Occipital lobe (tissue), 1 donor: ENCODE measurements at regions not wholly inside any gene's neighbourhood (a gene's known extent, or its start where the extent isn't known, plus 50 kb on each side); places are given as distances from the start of the nearest gene placed in this dataset.
"Not testable (repeated sequence)": the region's sequence is repeated elsewhere in the genome, so short reads cannot be mapped to it uniquely, and the experiment has no call there.

Source experiments
- DNase-seq: peaks from one replicate; lab custom pipeline; 2025; lab: John Stamatoyannopoulos, UW

DNA sequence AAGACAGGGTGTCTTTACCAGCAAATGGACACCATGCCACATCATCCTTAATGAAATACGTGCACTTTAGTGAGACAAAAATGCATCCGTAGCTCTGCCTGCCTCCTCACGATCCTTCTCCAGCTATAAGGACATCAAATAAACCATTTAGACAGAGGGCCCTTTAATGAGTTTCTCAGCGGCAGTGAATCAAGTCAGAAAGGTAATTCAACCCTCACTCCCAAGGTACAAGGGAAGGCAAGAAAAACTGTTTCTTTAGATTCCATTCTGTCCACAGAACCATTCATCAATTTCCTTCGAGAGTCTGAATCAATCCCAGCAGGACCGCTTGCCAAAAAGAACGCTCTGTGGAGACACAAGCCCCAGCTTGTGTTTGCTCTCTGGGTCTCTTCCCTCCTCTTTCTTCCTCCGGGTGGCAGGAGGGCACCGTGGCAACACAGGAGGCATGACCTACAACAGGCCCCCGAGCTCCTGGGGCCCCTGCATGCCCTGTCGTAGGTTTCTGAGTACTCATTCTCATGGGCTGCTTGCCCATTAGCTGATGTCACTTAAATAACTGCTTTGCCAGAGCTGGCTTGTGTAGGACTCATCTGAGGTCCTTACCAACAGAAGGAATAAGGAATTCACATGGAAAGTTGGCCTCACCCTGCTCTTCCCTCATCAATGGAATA is 297.8 kb upstream of the PRKCQ start:
- no peak for DNase-seq

DNA sequence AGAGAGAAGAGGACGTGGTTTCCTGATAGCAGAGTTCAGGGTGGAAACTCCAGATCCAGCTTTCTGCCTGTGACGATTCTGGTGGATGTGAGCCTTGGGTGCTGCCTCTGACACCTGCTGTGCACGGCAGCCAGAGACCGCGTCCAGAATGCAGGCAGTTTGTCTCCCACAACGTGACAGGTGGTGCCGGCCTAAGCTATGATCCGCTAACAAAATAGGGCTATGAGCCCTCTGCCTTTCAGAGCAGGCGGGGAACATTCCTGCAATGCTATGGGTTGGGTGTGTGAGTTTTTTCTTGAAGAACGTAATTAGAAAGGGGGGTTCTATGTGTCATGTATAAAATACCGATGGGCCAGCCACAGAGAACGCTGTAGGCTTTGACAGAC is 297.3 kb upstream of the PRKCQ start:
- no peak for DNase-seq

DNA sequence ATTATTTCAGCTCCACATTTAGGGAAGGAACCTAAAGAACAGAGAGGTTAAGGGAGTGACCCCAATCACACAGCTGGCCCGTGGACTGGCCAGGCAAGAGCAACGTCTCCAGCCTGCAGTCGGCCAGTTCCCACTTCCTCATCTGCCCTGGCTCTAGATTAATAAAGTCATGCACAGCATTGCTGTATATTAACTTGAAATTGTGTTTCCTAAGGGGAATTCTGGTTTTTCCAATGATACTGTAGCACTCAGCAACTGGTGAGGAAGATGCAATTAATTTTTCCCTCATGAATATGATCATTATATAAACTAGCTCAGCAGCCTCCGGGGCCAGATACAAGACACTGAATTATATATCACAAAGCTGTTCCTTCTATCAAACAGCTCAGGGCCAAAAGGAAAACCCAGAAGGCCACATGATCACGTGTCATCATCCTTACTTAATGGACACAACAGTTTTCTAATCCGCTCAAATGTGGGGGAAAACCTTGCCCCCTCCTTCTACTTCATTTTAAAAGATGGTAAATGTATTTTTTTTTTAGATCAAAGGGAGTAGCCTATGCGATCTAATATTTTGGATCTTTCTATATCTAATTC is 295.3 kb upstream of the PRKCQ start:
- no peak for DNase-seq

DNA sequence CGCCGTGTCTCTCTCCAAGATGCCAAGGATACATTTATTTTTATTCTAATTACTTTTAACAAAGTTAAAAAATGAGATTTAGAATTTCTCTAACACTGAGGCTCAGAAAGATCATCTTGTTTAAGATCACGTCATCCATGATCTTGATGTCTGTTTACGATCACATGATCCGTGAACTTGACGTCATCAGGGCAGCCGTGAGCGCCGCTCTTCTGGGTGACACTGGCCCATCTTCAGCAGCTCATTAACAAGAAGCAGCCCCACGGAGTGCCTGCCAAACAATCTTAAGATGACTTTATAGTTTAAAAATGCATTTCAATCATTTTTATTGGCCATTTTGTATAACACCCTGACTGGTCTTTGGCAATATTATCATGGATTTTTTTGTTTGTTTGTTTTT is 291.1 kb upstream of the PRKCQ start:
- DNase-seq, result no peak

DNA sequence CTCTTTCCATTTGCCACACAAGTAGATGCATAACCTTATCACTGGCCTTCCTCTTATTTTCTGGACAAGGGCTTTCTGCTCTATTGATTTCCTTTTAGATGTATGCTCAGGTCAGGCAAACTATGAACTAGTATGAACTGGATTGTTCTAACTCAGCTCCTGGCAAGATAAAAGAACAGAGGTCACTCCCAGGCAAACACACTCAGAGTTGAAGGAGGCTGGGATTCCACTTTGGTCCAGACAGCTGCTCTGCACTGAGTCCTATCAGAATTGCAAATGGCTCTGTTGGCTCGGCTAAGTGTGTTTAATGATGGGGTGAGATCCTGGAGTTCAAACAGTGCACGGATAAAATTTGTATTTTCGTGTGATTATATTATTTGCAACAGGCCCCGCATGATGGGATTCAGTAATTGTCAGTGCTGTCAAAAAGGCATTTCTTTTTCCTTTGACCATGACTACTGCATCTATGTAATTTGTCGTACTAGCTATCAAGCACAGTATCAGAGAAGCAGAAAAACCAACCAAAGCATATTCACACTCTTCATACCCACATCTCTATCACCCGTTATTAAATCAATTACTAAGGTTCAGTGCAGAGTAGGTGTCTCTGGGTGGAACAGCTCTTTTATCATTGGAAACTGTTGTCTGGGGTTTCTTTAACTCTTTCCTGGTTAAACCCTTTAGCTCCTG is 288.1 kb upstream of the PRKCQ start:
- DNase-seq, result no peak

DNA sequence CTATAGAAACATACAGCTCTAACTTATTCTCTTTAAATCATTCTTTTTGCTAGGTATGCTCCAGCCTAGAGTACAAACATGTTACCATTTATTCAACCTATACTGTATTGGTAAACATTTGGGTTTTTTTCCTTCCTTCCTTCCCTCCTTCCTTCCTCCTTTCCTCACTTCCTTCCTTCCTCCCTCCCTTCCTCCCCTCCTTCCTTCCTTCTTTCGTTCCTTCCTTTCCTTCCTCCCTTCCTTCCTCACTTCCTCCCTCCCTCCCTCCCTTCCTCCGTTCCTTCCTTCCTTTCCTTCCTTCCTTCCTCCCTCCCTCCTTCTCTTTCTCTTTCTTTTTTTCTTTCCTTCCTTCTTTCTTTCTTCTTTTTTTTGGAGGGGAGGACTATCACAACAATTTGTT is 286.7 kb upstream of the PRKCQ start:
- DNase-seq, result no peak

DNA sequence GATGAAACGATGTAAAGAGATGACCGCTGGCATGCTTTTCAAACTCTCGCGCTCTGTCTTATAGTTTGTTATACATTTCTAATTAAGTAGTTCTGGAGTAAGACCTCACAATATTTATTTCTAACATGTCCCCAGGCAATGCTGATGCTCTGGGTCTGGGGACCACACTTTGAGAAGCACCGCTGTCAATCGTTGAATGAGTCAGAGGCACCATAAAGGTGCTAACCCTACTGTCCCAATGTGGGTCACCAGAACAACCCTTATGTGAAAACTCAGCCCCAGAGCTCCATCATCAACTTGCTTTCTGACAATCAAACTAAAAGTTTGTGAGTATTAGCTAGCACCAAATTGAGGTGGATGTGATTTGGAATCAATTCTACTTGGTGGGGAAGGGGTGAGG is 284.1 kb upstream of the PRKCQ start:
- no peak for DNase-seq

DNA sequence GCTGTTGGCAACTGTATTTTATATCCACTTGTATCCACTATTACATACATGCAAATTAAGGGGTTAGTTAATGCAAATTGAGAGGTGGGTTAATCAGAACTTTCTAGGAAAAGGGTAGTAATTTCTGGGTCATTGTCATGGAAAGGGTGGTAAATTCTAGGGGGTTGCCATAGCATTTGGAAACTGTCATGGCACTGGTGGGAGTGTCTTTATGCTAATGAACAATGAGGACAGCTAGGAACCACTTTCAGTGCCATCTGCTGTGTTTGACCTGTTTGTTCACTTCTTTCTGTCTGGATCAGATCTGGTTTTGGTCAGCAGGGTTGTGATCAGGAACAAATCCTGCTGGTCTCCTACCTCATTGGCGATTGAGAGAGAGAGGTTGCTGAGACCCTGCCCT is 283.3 kb upstream of the PRKCQ start:
- DNase-seq, result no peak

DNA sequence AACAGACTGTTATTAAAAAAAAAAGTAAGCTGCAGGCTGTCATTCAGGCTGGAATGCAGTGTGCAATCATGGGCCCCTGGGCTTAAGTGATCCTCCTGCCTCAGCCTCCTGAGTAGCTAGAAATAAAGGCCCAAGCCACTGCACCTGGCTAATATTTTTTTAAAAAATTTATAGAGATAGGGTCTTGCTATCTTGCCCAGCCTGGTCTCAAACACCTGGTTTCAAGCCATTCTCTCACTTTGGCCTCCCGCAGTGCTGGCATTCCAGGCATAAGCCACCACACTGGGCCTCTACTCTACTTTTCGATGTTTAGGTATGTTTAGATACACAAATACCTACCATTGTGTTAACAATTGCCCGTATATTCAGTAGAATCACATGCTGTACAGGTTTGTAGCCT is 270.4 kb upstream of the PRKCQ start:
- no peak for DNase-seq

DNA sequence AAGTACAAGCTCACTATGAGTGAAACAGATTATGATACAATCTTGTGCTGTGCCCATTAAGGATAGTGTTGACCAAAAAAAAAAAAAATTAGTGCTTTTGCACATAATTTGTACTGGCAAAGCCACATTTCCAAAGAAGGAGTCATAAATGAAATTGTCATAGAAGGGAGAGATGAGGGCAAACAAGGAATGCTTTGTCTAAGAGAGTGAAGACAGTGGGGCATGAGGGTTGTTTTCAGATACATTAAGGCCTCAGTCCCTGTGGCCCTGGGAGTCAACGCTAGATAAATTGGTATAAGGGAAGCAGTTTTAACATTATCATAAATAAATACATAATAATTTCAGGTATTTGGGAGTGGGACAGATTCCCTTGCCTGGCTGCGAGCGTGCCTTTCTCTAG is 267.5 kb upstream of the PRKCQ start:
- DNase-seq, result no peak

DNA sequence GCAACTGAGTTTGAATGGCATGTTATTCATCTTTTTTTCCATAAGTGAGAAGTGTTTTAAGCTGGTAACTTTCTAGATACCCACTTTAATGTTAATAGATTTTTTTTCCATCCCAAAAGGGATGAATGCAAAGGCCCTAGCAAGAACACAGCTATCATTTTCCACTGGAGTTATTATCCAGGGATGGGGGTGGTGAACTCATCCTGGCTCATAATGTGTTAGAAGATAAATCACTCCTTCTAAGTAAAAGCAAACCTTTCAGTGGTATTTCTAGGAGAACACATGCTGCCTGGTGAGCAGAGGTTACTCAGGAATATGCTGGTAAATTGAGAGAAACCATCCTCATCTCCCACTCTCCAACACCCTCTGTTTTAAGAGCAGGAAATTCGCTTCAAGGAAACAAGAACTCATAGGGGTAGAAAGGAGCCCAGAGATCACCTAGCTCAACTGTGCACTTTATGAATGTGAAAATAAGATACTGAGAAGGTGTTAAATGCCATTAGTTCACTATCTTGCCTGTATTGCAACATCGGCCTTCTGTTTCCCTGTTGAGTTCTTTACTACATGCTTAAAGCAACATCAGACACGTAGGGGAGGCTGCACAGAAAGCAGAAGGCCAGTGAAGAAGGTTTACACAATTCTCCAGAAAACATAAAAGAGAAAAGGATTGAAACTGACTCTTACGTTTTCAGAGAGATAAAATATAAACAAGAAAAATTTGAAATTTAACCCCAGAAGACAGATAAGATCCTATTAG is 264.0 kb upstream of the PRKCQ start:
- DNase-seq, result no peak

DNA sequence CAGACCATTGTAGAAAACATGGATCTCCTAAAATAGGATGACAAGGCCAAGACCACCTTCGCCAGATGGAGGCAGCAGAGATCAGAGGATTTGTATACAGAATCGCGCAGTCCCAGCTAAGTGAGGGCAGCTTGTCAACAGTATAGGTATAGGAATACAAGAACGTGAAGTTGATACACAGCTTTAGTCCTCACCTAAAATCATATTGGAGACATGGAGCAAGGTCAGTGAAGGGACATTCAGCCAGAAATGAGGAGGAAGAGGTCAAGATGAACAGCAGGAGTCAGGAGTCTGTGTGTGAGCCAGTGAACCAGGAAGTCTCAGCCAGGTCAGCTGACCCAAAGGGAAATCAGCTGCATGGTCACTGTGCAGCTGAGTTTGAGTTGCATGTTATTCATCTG is 263.4 kb upstream of the PRKCQ start:
- DNase-seq, result no peak

DNA sequence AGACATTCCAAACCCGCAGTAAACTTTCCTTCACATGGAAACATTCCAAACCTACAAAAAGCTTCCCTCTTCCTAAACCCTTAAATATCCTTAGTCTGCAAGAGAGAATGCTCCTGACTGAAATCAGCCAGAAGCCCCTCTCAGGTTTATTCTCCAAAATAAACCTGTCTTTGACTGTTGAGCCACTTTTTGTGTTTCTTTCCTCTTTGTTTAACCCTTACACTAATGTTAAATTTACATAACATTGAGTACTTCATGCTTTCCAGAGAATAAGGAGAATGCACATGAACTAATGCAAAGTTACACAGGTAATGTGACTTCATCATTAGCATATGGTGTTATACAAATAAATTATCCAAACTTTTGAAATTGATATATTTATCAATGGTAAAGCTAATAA is 262.6 kb upstream of the PRKCQ start:
- DNase-seq, result no peak

DNA sequence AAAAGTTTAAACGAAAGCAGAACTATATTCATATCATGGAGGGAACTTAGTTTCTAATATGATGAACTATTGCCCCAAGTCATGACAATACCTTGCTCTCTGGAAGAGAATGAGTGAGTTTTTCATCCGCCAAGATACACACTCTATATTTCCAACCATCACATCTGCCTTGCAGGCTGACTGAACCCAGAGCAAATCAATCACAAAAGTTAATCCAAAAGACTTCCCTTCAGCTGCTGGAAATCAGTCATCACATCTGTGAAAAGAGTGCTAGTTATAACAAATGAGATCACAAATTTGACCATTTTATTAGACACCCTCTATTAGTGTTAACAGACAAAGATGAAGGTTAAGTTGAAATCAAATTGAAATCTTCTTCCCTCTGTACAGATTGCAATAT is 261.7 kb upstream of the PRKCQ start:
- DNase-seq, result no peak

DNA sequence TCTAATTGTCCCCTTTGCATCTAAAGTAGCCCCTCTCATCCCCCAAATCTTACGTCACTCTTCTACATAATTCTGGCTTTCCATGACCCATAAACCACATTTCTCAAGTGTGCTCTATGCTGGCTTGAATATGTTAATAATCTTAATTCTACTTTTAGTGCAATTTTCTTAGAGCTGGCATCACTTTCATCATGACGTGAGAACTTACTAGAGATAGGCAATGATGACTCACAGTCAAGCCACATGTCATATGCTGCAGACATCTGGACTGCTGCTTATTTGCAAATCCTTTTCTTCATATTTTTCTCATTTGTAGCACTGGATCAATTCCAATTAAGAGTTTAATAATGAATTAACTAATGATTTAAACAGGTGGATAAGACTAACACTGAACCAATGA is 260.7 kb upstream of the PRKCQ start:
- no peak for DNase-seq

DNA sequence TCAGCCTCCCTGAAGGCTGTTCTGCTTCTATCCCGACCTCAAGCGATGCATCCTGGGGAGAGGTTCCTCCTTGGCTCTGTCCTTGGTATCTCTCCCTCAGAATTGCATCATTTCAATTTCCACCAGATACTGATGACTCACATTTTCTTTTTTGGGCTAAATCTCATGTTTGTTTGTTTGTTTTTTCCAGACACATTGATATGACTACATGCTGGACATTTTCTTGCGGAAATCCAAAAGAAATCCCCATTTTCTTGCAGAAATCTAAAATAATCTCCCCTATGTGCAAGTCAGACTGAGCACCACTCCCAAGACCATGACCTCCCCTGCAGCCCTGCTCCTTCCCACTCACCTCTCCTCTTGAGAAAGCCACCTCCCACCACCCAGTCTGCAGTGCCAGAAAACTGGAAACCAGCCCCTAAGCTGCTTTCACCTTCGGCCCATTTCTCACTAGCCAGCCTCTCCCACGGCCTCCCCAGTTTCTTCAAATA is 260.2 kb upstream of the PRKCQ start:
- no peak for DNase-seq

DNA sequence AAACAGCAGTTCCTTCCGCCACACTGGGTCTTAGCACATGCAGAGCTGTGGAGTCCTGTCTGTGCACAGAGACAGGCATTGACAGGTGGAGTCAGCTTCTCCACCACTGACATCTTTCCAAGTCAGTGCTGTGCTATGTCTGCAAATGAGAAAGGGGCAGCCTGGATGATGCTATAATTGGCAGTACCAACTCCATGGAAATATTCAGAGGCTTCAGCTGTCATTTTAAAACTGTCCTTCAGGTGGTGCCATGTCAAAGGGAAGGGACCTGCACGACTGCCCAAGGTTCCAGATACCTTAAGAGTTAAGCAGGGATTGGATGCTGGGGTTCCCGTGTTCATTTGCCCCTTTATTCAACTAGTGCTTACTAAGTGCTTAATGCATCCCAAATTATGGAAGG is 258.0 kb upstream of the PRKCQ start:
- no peak for DNase-seq

DNA sequence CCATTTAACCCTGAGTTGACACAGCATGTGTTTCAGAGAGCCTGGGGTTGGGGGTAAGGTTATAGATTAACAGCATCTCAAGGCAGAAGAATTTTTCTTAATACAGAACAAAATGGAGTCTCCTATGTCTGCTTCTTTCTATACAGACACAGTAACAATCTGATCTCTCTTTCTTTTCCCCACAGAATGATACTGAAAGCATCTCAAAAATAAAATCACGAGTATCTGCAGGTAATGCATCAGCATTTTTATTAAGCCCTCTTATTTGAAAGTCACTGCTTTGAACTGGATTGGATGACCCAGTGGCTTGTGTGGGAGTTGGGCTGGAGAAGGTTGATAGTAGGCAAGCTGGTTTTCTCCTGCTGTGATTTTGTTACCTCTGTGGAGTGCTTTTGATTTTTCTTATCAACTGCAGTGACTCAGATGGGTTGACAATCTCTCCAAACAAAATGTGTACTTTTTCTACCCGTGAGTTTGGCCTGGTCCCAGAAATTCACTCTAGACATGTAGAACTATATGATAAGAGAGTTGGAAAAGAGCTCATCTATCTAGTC is 253.5 kb upstream of the PRKCQ start:
- no peak for DNase-seq

DNA sequence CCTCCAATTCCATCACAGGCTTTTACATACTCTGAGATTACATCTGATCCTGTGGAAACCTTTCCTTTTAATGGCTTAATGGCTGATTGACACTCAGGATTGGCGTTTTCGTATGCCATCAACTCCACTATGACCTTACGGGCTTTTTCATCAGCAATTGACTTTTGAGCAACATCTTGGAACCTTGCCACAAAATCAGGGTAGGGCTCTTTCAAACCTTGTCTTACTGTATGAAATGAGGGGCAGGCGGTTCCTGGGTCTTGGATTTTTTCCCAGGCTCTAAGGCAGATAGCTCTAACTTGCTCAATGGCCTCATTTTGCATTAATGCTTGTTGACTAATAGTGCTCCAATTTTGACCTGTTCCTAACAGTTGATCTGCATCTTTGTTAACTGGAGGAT is 250.9 kb upstream of the PRKCQ start:
- DNase-seq, result not testable (repeated sequence)

DNA sequence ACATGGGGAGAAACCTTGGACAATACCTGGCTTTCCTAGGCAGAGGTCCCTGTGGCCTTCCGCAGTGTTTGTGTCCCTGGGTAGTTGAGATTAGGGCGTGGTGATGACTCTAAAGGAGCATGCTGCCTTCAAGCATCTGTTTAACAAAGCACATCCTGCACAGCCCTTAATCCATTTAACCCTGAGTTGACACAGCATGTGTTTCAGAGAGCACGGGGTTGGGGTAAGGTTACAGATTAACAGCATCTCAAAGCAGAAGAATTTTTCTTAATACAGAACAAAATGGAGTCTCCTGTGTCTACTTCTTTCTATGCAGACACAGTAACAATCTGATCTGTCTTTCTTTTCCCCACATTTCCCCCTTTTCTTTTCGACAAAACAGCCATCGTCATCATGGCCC is 244.7 kb upstream of the PRKCQ start:
- not testable (repeated sequence) for DNase-seq

DNA sequence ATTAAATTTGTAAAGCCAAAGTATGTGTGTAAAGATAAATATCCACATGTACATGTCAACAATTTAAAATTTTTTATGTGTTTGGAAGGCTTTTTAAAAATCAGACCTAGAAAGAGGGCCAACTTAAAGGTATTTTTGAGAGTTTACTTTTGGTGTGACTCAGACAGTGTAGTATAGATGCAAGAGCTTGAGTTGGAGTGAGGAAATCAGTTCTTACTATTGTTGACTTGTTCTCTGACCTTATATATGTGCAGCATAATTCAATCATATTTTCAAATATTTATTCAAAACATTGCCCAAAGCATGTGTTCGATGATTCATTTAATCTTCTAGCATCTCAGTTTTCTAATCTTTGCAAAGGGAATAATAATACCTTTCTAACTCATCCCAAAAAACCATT is 243.7 kb upstream of the PRKCQ start:
- DNase-seq, result no peak

DNA sequence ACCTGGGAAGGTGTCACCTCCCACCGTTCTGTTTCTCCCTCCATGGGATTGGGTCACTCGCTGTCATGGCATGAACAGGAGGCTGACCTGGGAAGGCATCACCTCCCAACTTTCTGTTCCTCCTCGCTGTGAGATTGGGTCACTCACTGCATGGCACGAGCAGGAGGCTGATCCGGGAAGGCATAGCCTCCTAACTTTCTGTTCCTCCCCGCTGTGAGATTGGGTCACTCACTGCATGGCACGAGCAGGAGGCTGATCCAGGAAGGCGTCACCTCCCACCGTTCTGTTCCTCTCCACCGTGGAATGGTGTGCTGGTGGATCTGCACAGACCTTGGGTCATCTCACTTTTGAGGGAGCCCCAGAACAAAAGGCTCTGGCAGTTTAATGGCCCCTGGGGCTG is 239.2 kb upstream of the PRKCQ start:
- no peak for DNase-seq
